IMR-90 (cell line): ENCODE measurements at regions not wholly inside any gene's neighbourhood (a gene's known extent, or its start where the extent isn't known, plus 50 kb on each side); places are given as distances from the start of the nearest gene placed in this dataset.

Experiments
- ATAC-seq: fragments of 200-7000 bp; cut with Tn5 transposase; 2 replicates; pipeline ENCODE4 v1.9.1; 2020; ENCODE audit warnings: low read depth, mild to moderate bottlenecking, moderate library complexity
- BruUV-seq: library from RNA; stranded (reverse); fragments of 400-500 nt; replicated peaks from 2 replicates; lab custom pipeline; 2021; lab: Mats Ljungman, UMichigan
- CTCF ChIA-PET: fragments of 300-600 bp; formaldehyde crosslinking; extraction: SDS; loops from one replicate; lab custom pipeline; 2021; ENCODE audit warnings: antibody characterized with exemption; lab: Yijun Ruan, JAX
- POLR2A ChIA-PET: fragments of 300-600 bp; sonication (Branson Sonifier 250); formaldehyde crosslinking; loops from one replicate; lab custom pipeline; 2022; ENCODE audit warnings: antibody characterized with exemption; ENCODE audit not compliant: unreplicated experiment; lab: Charles Lee
- DNase-seq: peaks from one replicate; pipeline ENCODE4 v3.0.0; 2013
- H2AFZ ChIP-seq: replicated peaks from 2 replicates; pipeline ENCODE3; 2013; ENCODE audit warnings: low read length, mild to moderate bottlenecking; ENCODE audit not compliant: poor library complexity
- H2AK5ac ChIP-seq: 2 replicates; pipeline ENCODE4 v1.6.1; 2013; ENCODE audit warnings: low read depth, low read length, inconsistent platforms
- H2AK9ac ChIP-seq: replicated peaks from 2 replicates; pipeline ENCODE3; 2013; ENCODE audit warnings: mild to moderate bottlenecking, low read depth, low read length, moderate library complexity; ENCODE audit not compliant: poor library complexity
- H2BK120ac ChIP-seq: 2 replicates; pipeline ENCODE4 v1.6.1; 2013; ENCODE audit warnings: low read depth, low read length, inconsistent platforms
- H2BK15ac ChIP-seq: 3 replicates; pipeline ENCODE4 v1.6.1; 2013; ENCODE audit warnings: low read depth, low read length, inconsistent platforms
- H2BK20ac ChIP-seq: 2 replicates; pipeline ENCODE4 v1.6.1; 2013; ENCODE audit warnings: low read depth, mild to moderate bottlenecking, inconsistent platforms, low read length, moderate library complexity
- H2BK5ac ChIP-seq: 2 replicates; pipeline ENCODE4 v1.6.1; 2013; ENCODE audit warnings: mild to moderate bottlenecking, low read depth, low read length, inconsistent platforms; ENCODE audit not compliant: poor library complexity, severe bottlenecking
- H3K14ac ChIP-seq: replicated peaks from 2 replicates; pipeline ENCODE4 v1.6.1; 2013; ENCODE audit warnings: low read depth, low read length, inconsistent platforms
- H3K18ac ChIP-seq: 2 replicates; pipeline ENCODE4 v1.6.1; 2013; ENCODE audit warnings: low read depth, low read length, control low read depth
- H3K23ac ChIP-seq: 2 replicates; pipeline ENCODE4 v1.6.1; 2013; ENCODE audit warnings: low read depth, low read length, inconsistent platforms
- H3K27ac ChIP-seq: 2 replicates; pipeline ENCODE4 v1.5.1; 2013; ENCODE audit warnings: mild to moderate bottlenecking, control low read depth, low read length; ENCODE audit not compliant: insufficient read depth
- H3K27me3 ChIP-seq: 2 replicates; pipeline ENCODE4 v1.6.1; 2013; ENCODE audit warnings: low read length; ENCODE audit not compliant: control insufficient read depth, insufficient read depth
- H3K36me3 ChIP-seq: 2 replicates; pipeline ENCODE4 v1.6.1; 2013; ENCODE audit warnings: low read length, mixed read lengths; ENCODE audit not compliant: control insufficient read depth, insufficient read depth
- H3K4ac ChIP-seq: 2 replicates; pipeline ENCODE4 v1.6.1; 2013; ENCODE audit warnings: low read depth, low read length, inconsistent platforms
- H3K4me1 ChIP-seq: 2 replicates; pipeline ENCODE4 v1.6.1; 2013; ENCODE audit warnings: low read length, mixed read lengths; ENCODE audit not compliant: control insufficient read depth, insufficient read depth
- H3K4me2 ChIP-seq: 2 replicates; pipeline ENCODE4 v1.6.1; 2013; ENCODE audit warnings: low read depth, mild to moderate bottlenecking, control low read depth, low read length, moderate library complexity
- H3K4me3 ChIP-seq: 2 replicates; pipeline ENCODE4 v1.5.1; 2013; ENCODE audit warnings: low read depth, mild to moderate bottlenecking, control low read depth, low read length, moderate library complexity; ENCODE audit not compliant: insufficient read depth
- H3K56ac ChIP-seq: 2 replicates; pipeline ENCODE4 v1.6.1; 2013; ENCODE audit warnings: low read length, inconsistent platforms; ENCODE audit not compliant: insufficient read depth; ENCODE audit errors: extremely low read depth
- H3K79me1 ChIP-seq, 2 experiments: 2 replicates each; pipeline ENCODE4 v1.6.1; 2013; ENCODE audit warnings: low read length in 2 of 2, inconsistent platforms in 1 of 2, low read depth in 1 of 2
- H3K9ac ChIP-seq: 2 replicates; pipeline ENCODE4 v1.6.1; 2013; ENCODE audit warnings: low read depth, low read length, control low read depth
- H3K9me1 ChIP-seq: 2 replicates; pipeline ENCODE4 v1.6.1; 2013; ENCODE audit warnings: low read length, inconsistent platforms; ENCODE audit not compliant: insufficient read depth
- H3K9me3 ChIP-seq: 2 replicates; pipeline ENCODE4 v1.6.1; 2013; ENCODE audit warnings: low read length; ENCODE audit not compliant: control insufficient read depth, insufficient read depth
- H4K20me1 ChIP-seq: 2 replicates; pipeline ENCODE4 v1.6.1; 2013; ENCODE audit warnings: low read length, inconsistent platforms; ENCODE audit not compliant: insufficient read depth
- H4K5ac ChIP-seq: 2 replicates; pipeline ENCODE4 v1.6.1; 2013; ENCODE audit warnings: mild to moderate bottlenecking, low read depth, low read length, control low read depth
- H4K8ac ChIP-seq, 2 experiments: 2 replicates each; pipeline ENCODE4 v1.6.1; 2013; ENCODE audit warnings: low read depth in 2 of 2, low read length in 2 of 2, control low read depth in 1 of 2, inconsistent platforms in 1 of 2
- H4K91ac ChIP-seq: 2 replicates; pipeline ENCODE4 v1.6.1; 2013; ENCODE audit warnings: low read depth, low read length, inconsistent platforms; ENCODE audit not compliant: insufficient read depth
- BHLHE40 ChIP-seq: fragments of 150-350 bp; IDR thresholded peaks from 2 replicates; pipeline ENCODE4 v1.6.1; 2016; ENCODE audit warnings: mild to moderate bottlenecking, low read depth, low read length
- CEBPB ChIP-seq: IDR thresholded peaks from 2 replicates; pipeline ENCODE4 v1.6.1; 2012; ENCODE audit warnings: low read depth, low read length, improper control_type of control experiment
- CHD1 ChIP-seq: IDR thresholded peaks from 2 replicates; pipeline ENCODE4 v1.6.1; 2012; ENCODE audit warnings: low read depth, low read length, improper control_type of control experiment
- FOS ChIP-seq: fragments of 150-350 bp; IDR thresholded peaks from 2 replicates; pipeline ENCODE4 v1.6.1; 2016; ENCODE audit warnings: low read depth, low read length
- MAFK ChIP-seq: IDR thresholded peaks from 2 replicates; pipeline ENCODE4 v1.6.1; 2012; ENCODE audit warnings: low read depth, low read length, improper control_type of control experiment
- MXI1 ChIP-seq: IDR thresholded peaks from 2 replicates; pipeline ENCODE4 v1.6.1; 2012; ENCODE audit warnings: low read depth, mild to moderate bottlenecking, low read length, moderate library complexity, borderline replicate concordance
- NFE2L2 ChIP-seq: fragments of 150-350 bp; IDR thresholded peaks from 2 replicates; pipeline ENCODE4 v1.6.1; 2016; ENCODE audit warnings: low read depth, mild to moderate bottlenecking, low read length
- POLR2A ChIP-seq: IDR thresholded peaks from 2 replicates; pipeline ENCODE4 v1.6.1; 2012; ENCODE audit warnings: mild to moderate bottlenecking, low read depth, low read length
- RAD21 ChIP-seq: IDR thresholded peaks from 2 replicates; pipeline ENCODE4 v1.6.1; 2012; ENCODE audit warnings: low read length, improper control_type of control experiment
- RCOR1 ChIP-seq: IDR thresholded peaks from 2 replicates; pipeline ENCODE4 v1.6.1; 2012; ENCODE audit warnings: mild to moderate bottlenecking, low read length, improper control_type of control experiment; ENCODE audit not compliant: insufficient replicate concordance
- RFX5 ChIP-seq: IDR thresholded peaks from 2 replicates; pipeline ENCODE4 v1.8.0; 2012; ENCODE audit warnings: low read depth, mild to moderate bottlenecking, low read length, moderate library complexity
- SMC3 ChIP-seq: fragments of 150-350 bp; IDR thresholded peaks from 2 replicates; pipeline ENCODE4 v1.6.1; 2016; ENCODE audit warnings: low read depth, mild to moderate bottlenecking, antibody characterized with exemption, low read length, moderate library complexity
- WGBS, 2 experiments: methylation state at CpG; one replicate each; pipeline versions ENCODE4 v1.1.5 to v1.1.7; 2013; ENCODE audit warnings: missing lambda C conversion rate in 2 of 2; ENCODE audit not compliant: insufficient read length in 1 of 2; ENCODE audit errors: extremely low coverage in 2 of 2; 5-methylcytosine and 5-hydroxymethylcytosine counted together
- dilution Hi-C: fragments of 300-500 bp; cut with HindIII; formaldehyde crosslinking; loops from one replicate; pipeline ENCODE4 v1.14.3; 2018; ENCODE audit warnings: low sequenced_read_pairs; ENCODE audit not compliant: unreplicated experiment
- in situ Hi-C: fragments of 300-500 bp; cut with MboI; formaldehyde crosslinking; loops from 3 replicates; pipeline ENCODE4 v1.14.3; 2019; ENCODE audit warnings: low sequenced_read_pairs, inconsistent platforms, mixed read lengths
- intact Hi-C: fragments of 100-400 bp; cut with micrococcal nuclease; formaldehyde crosslinking; loops from 2 replicates; pipeline ENCODE4 v1.10.0; 2022
- TF ChIP-seq, protein P1 (sequence below): fragments of 150-350 bp; IDR thresholded peaks from 2 replicates; pipeline ENCODE4 v1.6.1; 2016; ENCODE audit warnings: low read depth, mild to moderate bottlenecking, low read length, moderate library complexity, borderline replicate concordance
- TF ChIP-seq, protein P2 (sequence below): conservative IDR thresholded peaks from 2 replicates; pipeline ENCODE4 v1.5.1; 2012; ENCODE audit warnings: mild to moderate bottlenecking, low read depth, low read length, improper control_type of control experiment
- TF ChIP-seq, protein P3 (sequence below): fragments of 150-350 bp; IDR thresholded peaks from 2 replicates; pipeline ENCODE4 v1.6.1; 2017; ENCODE audit warnings: mild to moderate bottlenecking, antibody characterized with exemption, low read length, low read depth

DNA sequence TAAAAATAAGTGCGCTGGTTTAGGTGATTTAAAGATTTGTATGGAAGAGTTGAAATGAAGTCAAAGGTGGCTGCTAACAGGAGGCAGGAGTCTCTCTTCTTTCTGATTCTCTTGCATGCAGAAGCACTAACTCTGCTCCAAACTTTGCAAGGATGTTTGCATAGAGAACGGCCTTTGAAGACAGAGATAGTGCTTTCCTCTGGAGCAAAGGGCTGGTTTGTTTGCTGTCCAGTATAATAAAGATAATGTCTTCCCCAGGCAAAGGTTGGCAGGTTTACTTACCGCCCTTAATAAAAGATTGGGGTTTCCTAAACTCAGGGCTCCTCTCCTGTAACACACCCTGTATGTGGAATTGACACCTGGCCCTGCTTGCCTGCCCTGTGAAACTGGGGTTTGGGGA lies 210.6 kb upstream of the RREB1 start:
- H2AFZ ChIP-seq = no peak overlapping the region
- no peak overlapping the region for H3K4ac ChIP-seq
- intact Hi-C loops = no loop called here
- no peak overlapping the region for H3K9ac ChIP-seq
- TF ChIP-seq RCOR1 (no peak), MAFK (no peak), NFE2L2 (no peak), RFX5 (no peak), CEBPB (no peak), CHD1 (no peak), BHLHE40 (no peak), POLR2A (no peak), FOS (no peak), SMC3 (no peak), RAD21 (no peak), MXI1 (no peak)
- TF ChIP-seq, protein P1, sequence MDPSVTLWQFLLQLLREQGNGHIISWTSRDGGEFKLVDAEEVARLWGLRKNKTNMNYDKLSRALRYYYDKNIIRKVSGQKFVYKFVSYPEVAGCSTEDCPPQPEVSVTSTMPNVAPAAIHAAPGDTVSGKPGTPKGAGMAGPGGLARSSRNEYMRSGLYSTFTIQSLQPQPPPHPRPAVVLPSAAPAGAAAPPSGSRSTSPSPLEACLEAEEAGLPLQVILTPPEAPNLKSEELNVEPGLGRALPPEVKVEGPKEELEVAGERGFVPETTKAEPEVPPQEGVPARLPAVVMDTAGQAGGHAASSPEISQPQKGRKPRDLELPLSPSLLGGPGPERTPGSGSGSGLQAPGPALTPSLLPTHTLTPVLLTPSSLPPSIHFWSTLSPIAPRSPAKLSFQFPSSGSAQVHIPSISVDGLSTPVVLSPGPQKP = no peak
- TF ChIP-seq, protein P2, sequence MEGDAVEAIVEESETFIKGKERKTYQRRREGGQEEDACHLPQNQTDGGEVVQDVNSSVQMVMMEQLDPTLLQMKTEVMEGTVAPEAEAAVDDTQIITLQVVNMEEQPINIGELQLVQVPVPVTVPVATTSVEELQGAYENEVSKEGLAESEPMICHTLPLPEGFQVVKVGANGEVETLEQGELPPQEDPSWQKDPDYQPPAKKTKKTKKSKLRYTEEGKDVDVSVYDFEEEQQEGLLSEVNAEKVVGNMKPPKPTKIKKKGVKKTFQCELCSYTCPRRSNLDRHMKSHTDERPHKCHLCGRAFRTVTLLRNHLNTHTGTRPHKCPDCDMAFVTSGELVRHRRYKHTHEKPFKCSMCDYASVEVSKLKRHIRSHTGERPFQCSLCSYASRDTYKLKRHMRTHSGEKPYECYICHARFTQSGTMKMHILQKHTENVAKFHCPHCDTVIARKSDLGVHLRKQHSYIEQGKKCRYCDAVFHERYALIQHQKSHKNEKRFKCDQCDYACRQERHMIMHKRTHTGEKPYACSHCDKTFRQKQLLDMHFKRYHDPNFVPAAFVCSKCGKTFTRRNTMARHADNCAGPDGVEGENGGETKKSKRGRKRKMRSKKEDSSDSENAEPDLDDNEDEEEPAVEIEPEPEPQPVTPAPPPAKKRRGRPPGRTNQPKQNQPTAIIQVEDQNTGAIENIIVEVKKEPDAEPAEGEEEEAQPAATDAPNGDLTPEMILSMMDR = no peak
- TF ChIP-seq, protein P3, sequence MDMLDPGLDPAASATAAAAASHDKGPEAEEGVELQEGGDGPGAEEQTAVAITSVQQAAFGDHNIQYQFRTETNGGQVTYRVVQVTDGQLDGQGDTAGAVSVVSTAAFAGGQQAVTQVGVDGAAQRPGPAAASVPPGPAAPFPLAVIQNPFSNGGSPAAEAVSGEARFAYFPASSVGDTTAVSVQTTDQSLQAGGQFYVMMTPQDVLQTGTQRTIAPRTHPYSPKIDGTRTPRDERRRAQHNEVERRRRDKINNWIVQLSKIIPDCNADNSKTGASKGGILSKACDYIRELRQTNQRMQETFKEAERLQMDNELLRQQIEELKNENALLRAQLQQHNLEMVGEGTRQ = no peak
- no peak overlapping the region for H4K91ac ChIP-seq
- no peaks in the 10 kb centered on the region for H3K9me3 ChIP-seq
- H4K5ac ChIP-seq = no peak overlapping the region
- no peak overlapping the region for H3K27ac ChIP-seq
- H3K4me1 ChIP-seq = no peaks in the 10 kb centered on the region
- no peak overlapping the region for H2BK5ac ChIP-seq
- H3K23ac ChIP-seq = no peak overlapping the region
- no TSS peak for BruUV-seq
- 100% methylated on average over 1 of the region's 3 CpGs; no CpG with 5 or more reads in 1 of the 2 experiments for WGBS, 2 experiments
- H3K27me3 ChIP-seq = peaks cover 14% of the 10 kb centered on the region
- H3K9me1 ChIP-seq = no peaks in the 10 kb centered on the region
- ChIA-PET CTCF (no interaction called here), POLR2A (no interaction called here)
- no peak overlapping the region for H3K4me3 ChIP-seq
- dilution Hi-C loops = no loop called here
- no peak overlapping the region for H2AK9ac ChIP-seq
- H4K20me1 ChIP-seq = no peaks in the 10 kb centered on the region
- H3K18ac ChIP-seq = no peak overlapping the region
- DNase-seq (no peak), ATAC-seq (no peak)
- no peak overlapping the region for H2AK5ac ChIP-seq
- no peak overlapping the region for H4K8ac ChIP-seq
- no peaks in the 10 kb centered on the region for H3K36me3 ChIP-seq
- no peak overlapping the region for H3K56ac ChIP-seq
- no peak overlapping the region for H2BK15ac ChIP-seq
- H2BK120ac ChIP-seq = no peak overlapping the region
- no peak overlapping the region for H3K4me2 ChIP-seq
- no peaks in the 10 kb centered on the region for H3K79me1 ChIP-seq
- H2BK20ac ChIP-seq = no peak overlapping the region
- H3K14ac ChIP-seq = no peak overlapping the region
- in situ Hi-C loops = no loop called here
